ENCODE measurements at regions not wholly inside any gene's neighbourhood (a gene's known extent, or its start where the extent isn't known, plus 50 kb on each side); places are given as distances from the start of the nearest gene placed in this dataset.
"Not testable (repeated sequence)": the region's sequence is repeated elsewhere in the genome, so short reads cannot be mapped to it uniquely, and the experiment has no call there.

GRCh38 chr7:63106506-63107388 is 891.9 kb upstream of the ZNF722 start:
- Mint-ChIP-seq H3K27me3 (no peaks in the 10 kb centered on the region), H3K4me1 (ENCODE audit: low read depth) (no peaks in the 10 kb centered on the region), H3K36me3 (ENCODE audit: insufficient read depth) (peaks cover 5% of the 10 kb centered on the region), H3K27ac (no peak overlapping the region), H3K9me3 (ENCODE audit: low read depth) (peaks cover 60% of the 10 kb centered on the region), H3K4me3 (ENCODE audit: low read depth) (no peak overlapping the region)
- TF ChIP-seq CTCF (IDR thresholded peaks at IDR 0.05; ENCODE audit: unreplicated experiment): no peak
- DNase-seq (ENCODE audit: low spot score, unreplicated experiment): no peak

DNA sequence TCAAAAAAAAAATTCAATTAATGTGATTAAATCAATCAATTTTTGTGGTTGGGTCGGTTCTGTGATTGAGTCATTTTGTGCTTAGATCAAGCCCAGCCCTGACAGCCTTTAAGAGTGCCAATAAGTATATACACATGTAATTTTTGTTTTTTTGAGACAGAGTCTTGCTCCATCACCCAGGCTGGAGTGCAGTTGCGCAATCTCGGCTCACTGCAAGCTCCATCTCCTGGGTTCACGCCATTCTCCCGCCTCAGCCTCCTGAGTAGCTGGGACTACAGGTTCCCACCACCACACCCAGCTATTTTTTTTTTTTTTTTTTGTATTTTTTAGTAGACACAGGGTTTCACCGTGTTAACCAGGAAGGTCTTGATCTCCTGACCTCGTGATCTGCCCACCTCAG is 887.1 kb upstream of the ZNF722 start:
- H3K27me3 Mint-ChIP-seq; H3K4me3 Mint-ChIP-seq (ENCODE audit: low read depth); DNase-seq (ENCODE audit: low spot score, unreplicated experiment); H3K4me1 Mint-ChIP-seq (ENCODE audit: low read depth); H3K36me3 Mint-ChIP-seq (ENCODE audit: insufficient read depth); H3K27ac Mint-ChIP-seq: not testable (repeated sequence)
- H3K9me3 Mint-ChIP-seq (ENCODE audit: low read depth): peaks cover 51% of the 10 kb centered on the region

GRCh38 chr7:63112764-63113712 is 885.6 kb upstream of the ZNF722 start:
- H3K27ac Mint-ChIP-seq: no peak overlapping the region
- no peaks in the 10 kb centered on the region for H3K27me3 Mint-ChIP-seq
- no peak for DNase-seq (ENCODE audit: low spot score, unreplicated experiment)
- peaks cover 41% of the 10 kb centered on the region for H3K9me3 Mint-ChIP-seq (ENCODE audit: low read depth)
- peaks cover 6% of the 10 kb centered on the region for H3K36me3 Mint-ChIP-seq (ENCODE audit: insufficient read depth)
- TF ChIP-seq CTCF (IDR thresholded peaks at IDR 0.05; ENCODE audit: unreplicated experiment): no peak
- no peak overlapping the region for H3K4me3 Mint-ChIP-seq (ENCODE audit: low read depth)
- no peaks in the 10 kb centered on the region for H3K4me1 Mint-ChIP-seq (ENCODE audit: low read depth)

DNA sequence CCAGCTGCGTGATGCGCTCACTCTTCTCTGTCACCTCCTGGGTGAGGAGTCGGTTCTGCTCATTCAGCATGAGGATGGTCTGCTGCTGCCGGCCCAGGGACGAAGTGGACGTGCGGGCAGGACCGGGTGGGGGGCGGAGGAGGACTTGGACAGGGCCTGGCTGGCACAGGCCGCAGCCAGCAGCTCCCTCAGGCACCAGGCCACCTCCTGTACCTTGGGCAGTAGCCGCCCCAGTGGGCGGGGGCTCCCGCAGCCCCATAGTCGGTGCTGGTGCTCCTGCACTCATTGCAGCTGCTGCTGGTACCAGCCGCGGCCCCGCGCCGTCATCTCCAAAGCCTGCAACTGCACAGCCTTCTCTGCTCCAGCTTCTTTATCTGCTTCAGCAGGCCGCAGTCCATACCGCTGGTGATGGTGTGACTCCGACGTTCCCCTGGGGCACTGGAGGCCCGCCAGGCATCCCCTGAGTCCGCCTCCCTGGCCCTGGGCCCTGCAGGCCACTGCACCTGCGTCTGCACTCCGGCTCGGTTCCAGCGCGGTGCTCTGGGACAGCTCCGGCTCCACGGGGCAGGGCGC is 884.9 kb upstream of the ZNF722 start:
- Mint-ChIP-seq H3K9me3 (ENCODE audit: low read depth) (peaks cover 44% of the 10 kb centered on the region), H3K4me1 (ENCODE audit: low read depth) (no peaks in the 10 kb centered on the region)

GRCh38 chr7:63114371-63114985 is 884.2 kb upstream of the ZNF722 start:
- H3K4me3 Mint-ChIP-seq (ENCODE audit: low read depth): no peak overlapping the region
- no peak for DNase-seq (ENCODE audit: low spot score, unreplicated experiment)
- H3K27me3 Mint-ChIP-seq: no peaks in the 10 kb centered on the region
- H3K4me1 Mint-ChIP-seq (ENCODE audit: low read depth): no peaks in the 10 kb centered on the region
- H3K36me3 Mint-ChIP-seq (ENCODE audit: insufficient read depth): peaks cover 7% of the 10 kb centered on the region
- no peak for TF ChIP-seq CTCF (IDR thresholded peaks at IDR 0.05; ENCODE audit: unreplicated experiment)
- H3K27ac Mint-ChIP-seq: no peak overlapping the region
- H3K9me3 Mint-ChIP-seq (ENCODE audit: low read depth): peaks cover 46% of the 10 kb centered on the region

More for the DNA sequence above, 884.9 kb upstream of the ZNF722 start:
- DNase-seq (ENCODE audit: low spot score, unreplicated experiment): no peak
- TF ChIP-seq CTCF (IDR thresholded peaks at IDR 0.05; ENCODE audit: unreplicated experiment): no peak
- no peaks in the 10 kb centered on the region for H3K27me3 Mint-ChIP-seq
- H3K27ac Mint-ChIP-seq: no peak overlapping the region
- H3K36me3 Mint-ChIP-seq (ENCODE audit: insufficient read depth): peaks cover 7% of the 10 kb centered on the region
- H3K4me3 Mint-ChIP-seq (ENCODE audit: low read depth): no peak overlapping the region

All from progenitor cell of endocrine pancreas (in vitro differentiated cells).